Skeletal muscle satellite cell (primary cell): ENCODE measurements at regions not wholly inside any gene's neighbourhood (a gene's known extent, or its start where the extent isn't known, plus 50 kb on each side); places are given as distances from the start of the nearest gene placed in this dataset.

ENCODE experiments used
- H3K27me3 ChIP-seq: 2 replicates; pipeline ENCODE4 v1.7.0; 2013; ENCODE audit warnings: low read length; ENCODE audit not compliant: control insufficient read depth, insufficient read depth
- H3K36me3 ChIP-seq: 2 replicates; pipeline ENCODE4 v1.7.0; 2013; ENCODE audit warnings: mild to moderate bottlenecking, control low read depth, low read length; ENCODE audit not compliant: insufficient read depth
- H3K4me1 ChIP-seq: 2 replicates; pipeline ENCODE4 v1.7.0; 2013; ENCODE audit warnings: low read length; ENCODE audit not compliant: control insufficient read depth, insufficient read depth
- H3K4me2 ChIP-seq: 2 replicates; pipeline ENCODE4 v1.7.0; 2013; ENCODE audit warnings: mild to moderate bottlenecking, low read length
- H3K4me3 ChIP-seq: 2 replicates; pipeline ENCODE4 v1.7.0; 2013; ENCODE audit warnings: low read length
- H3K9ac ChIP-seq: 2 replicates; pipeline ENCODE4 v1.7.0; 2013; ENCODE audit warnings: mild to moderate bottlenecking, low read depth, low read length, moderate library complexity
- H3K9me3 ChIP-seq: replicated peaks from 2 replicates; pipeline ENCODE4 v1.7.0; 2013; ENCODE audit warnings: mild to moderate bottlenecking, control low read depth, low read length

DNA sequence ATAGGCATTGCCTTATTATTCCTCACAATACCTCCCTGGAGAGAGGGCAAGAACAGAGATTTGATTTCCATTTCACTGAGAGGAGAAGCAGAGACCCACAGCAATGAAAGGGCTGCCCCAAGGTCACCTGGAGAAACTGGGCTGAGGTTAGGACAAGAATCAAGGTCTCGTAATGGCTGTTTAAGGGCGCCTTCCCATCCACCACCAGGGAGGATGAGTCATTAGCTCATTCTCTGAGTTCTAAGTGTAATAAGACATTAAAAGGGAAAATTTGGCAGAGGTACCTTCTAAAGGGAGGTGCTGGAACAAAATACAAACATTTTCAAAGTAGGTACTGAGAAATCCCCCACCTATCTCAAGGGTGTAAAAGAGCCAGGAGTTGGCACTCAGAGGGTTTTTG lies 52.6 kb upstream of the TCERG1 start:
- no peak overlapping the region for H3K4me3 ChIP-seq
- no peaks in the 10 kb centered on the region for H3K4me1 ChIP-seq
- H3K4me2 ChIP-seq: no peak overlapping the region
- H3K36me3 ChIP-seq: no peaks in the 10 kb centered on the region
- peaks cover 60% of the 10 kb centered on the region for H3K27me3 ChIP-seq
- H3K9ac ChIP-seq: no peak overlapping the region
- H3K9me3 ChIP-seq: no peaks in the 10 kb centered on the region

DNA sequence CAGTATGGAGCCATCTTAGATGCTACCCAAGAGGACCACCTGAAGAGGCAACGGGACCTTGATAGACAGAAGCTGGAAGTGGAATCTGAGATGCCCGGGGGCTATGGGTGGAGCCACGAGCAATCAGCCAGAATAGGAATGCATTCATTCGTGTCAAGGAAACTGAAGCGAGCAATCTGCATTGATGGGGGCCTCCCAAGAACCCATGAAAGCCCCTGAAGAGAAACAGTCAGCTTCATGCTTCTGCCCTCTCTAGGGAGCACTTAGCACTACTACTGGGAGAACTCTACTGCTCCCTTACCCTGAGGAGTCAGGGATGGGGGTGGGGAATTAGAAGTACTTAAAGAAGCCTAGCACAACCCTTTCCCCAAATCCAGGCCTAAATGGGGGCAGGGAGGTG lies 51.9 kb upstream of the TCERG1 start:
- Histone ChIP-seq H3K36me3 (no peaks in the 10 kb centered on the region), H3K27me3 (peaks cover 60% of the 10 kb centered on the region), H3K9ac (no peak overlapping the region), H3K4me3 (no peak overlapping the region), H3K4me1 (no peaks in the 10 kb centered on the region), H3K9me3 (no peaks in the 10 kb centered on the region), H3K4me2 (no peak overlapping the region)
